Endothelial cell of umbilical vein (primary cell): ENCODE measurements at regions not wholly inside any gene's neighbourhood (a gene's known extent, or its start where the extent isn't known, plus 50 kb on each side); places are given as distances from the start of the nearest gene placed in this dataset.

ENCODE experiments used
- EZH2 ChIP-seq: IDR thresholded peaks from 2 replicates; pipeline ENCODE4 v1.6.1; 2012; ENCODE audit warnings: borderline replicate concordance, low read depth, mild to moderate bottlenecking, moderate library complexity, low read length, inconsistent platforms; ENCODE audit not compliant: severe bottlenecking
- FOS ChIP-seq: IDR thresholded peaks from 2 replicates; pipeline ENCODE4 v1.6.1; 2011; ENCODE audit warnings: mild to moderate bottlenecking, low read length, moderate library complexity, borderline replicate concordance; ENCODE audit not compliant: insufficient read depth
- GATA2 ChIP-seq: IDR thresholded peaks from 2 replicates; pipeline ENCODE4 v1.7.0; 2011; ENCODE audit warnings: low read depth, mild to moderate bottlenecking, moderate library complexity, mixed read lengths, low read length; ENCODE audit not compliant: insufficient read length, insufficient read depth
- JUN ChIP-seq: IDR thresholded peaks from 2 replicates; pipeline ENCODE4 v1.6.1; 2011; ENCODE audit warnings: borderline replicate concordance, low read depth; ENCODE audit not compliant: insufficient read length, insufficient read depth
- MAX ChIP-seq: IDR thresholded peaks from 2 replicates; pipeline ENCODE4 v1.6.1; 2011; ENCODE audit not compliant: insufficient read depth, insufficient read length
- MYC ChIP-seq: IDR thresholded peaks from one replicate; pipeline ENCODE4 v1.6.1; 2011; ENCODE audit warnings: mild to moderate bottlenecking, low read depth, low read length
- POLR2A ChIP-seq: IDR thresholded peaks from 2 replicates; pipeline ENCODE4 v1.6.1; 2012; ENCODE audit warnings: low read depth, mild to moderate bottlenecking, control low read depth, low read length
- POLR2AphosphoS5 ChIP-seq: IDR thresholded peaks from 2 replicates; pipeline ENCODE4 v1.6.1; 2012; ENCODE audit warnings: low read depth, mild to moderate bottlenecking, control low read depth, low read length, moderate library complexity; ENCODE audit not compliant: insufficient read depth
- TF ChIP-seq, protein P1 (sequence below), 2 donors: IDR thresholded peaks; 1 replicate in 1 of 2; 2 replicates in 1 of 2; pipeline ENCODE4 v1.5.1; 2011; ENCODE audit warnings: low read length in 2 of 2, mild to moderate bottlenecking in 2 of 2, moderate library complexity in 2 of 2, control low read depth in 1 of 2, inconsistent platforms in 1 of 2, low read depth in 1 of 2; ENCODE audit not compliant: insufficient read depth in 1 of 2; ENCODE audit errors: extremely low read depth in 1 of 2

DNA sequence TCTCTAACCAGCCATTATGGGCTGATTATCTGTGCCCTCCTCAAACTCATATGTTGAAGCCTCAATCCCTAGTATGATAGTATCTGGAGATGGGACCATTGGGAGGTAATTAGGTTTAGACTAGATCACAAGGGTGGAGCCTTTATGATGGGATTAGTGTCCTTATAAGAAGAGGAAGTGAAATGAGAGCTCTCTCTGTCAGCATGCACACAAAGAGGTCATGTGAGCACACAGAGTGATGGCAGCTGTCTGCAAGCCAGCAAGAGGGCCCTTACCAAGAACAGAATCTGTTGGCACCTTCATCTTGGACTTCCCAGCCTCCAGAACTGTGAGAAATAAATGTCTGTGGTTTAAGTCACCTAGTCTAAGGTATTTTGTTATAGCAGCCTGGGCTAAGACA, 101.9 kb downstream of the PCTP start:
- TF ChIP-seq, protein P1, sequence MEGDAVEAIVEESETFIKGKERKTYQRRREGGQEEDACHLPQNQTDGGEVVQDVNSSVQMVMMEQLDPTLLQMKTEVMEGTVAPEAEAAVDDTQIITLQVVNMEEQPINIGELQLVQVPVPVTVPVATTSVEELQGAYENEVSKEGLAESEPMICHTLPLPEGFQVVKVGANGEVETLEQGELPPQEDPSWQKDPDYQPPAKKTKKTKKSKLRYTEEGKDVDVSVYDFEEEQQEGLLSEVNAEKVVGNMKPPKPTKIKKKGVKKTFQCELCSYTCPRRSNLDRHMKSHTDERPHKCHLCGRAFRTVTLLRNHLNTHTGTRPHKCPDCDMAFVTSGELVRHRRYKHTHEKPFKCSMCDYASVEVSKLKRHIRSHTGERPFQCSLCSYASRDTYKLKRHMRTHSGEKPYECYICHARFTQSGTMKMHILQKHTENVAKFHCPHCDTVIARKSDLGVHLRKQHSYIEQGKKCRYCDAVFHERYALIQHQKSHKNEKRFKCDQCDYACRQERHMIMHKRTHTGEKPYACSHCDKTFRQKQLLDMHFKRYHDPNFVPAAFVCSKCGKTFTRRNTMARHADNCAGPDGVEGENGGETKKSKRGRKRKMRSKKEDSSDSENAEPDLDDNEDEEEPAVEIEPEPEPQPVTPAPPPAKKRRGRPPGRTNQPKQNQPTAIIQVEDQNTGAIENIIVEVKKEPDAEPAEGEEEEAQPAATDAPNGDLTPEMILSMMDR (IDR thresholded peaks at IDR 0.05; ENCODE audit: extremely low read depth in 1 of 2, insufficient read depth in 1 of 2, low read depth in 1 of 2, low read length in 2 of 2) = no peak
- no peak for TF ChIP-seq MYC
- no peak for TF ChIP-seq POLR2A
- no peak for TF ChIP-seq POLR2AphosphoS5
- no peak for TF ChIP-seq JUN
- no peak for TF ChIP-seq EZH2
- no peak for TF ChIP-seq MAX
- no peak for TF ChIP-seq FOS
- no peak for TF ChIP-seq GATA2
